ENCODE measurements at regions not wholly inside any gene's neighbourhood (a gene's known extent, or its start where the extent isn't known, plus 50 kb on each side); places are given as distances from the start of the nearest gene placed in this dataset.

DNA sequence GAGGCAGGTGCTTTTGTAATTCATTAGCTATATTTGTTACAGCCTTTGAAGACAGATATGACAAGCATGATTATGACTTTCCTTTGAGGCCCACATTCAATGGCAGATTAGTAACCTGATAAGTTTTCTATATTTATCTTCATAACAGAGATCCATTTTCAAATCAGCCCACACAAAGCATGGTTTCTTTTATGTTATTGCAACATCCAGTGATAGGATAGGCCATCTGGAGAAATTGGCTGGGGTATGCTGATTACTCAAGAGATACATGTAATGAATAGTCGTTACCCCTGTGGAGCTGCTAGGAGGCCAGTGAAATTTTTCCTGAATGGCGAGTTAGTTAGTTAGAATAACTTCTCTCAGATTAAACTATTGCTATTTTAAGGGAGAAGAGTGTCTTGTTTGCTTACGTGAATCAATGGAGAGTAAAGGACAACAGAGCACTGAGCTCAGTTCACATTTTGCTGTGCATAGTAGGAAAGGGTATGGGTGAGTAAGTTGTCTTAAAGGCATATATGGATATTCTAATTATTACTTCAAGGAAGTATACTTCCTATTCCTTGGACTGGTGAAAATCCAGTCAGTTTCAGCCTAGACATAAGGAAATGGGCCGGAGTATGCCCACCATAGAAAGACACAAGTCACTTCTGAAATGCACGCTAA is 79.2 kb upstream of the DKK2 start:
- TF ChIP-seq POLR2AphosphoS5 (IDR thresholded peaks at IDR 0.05; ENCODE audit: insufficient read depth in 1 of 2, low read depth in 1 of 2) (no peak), POLR2A (IDR thresholded peaks at IDR 0.05) (no peak)
- TF ChIP-seq, protein P1, sequence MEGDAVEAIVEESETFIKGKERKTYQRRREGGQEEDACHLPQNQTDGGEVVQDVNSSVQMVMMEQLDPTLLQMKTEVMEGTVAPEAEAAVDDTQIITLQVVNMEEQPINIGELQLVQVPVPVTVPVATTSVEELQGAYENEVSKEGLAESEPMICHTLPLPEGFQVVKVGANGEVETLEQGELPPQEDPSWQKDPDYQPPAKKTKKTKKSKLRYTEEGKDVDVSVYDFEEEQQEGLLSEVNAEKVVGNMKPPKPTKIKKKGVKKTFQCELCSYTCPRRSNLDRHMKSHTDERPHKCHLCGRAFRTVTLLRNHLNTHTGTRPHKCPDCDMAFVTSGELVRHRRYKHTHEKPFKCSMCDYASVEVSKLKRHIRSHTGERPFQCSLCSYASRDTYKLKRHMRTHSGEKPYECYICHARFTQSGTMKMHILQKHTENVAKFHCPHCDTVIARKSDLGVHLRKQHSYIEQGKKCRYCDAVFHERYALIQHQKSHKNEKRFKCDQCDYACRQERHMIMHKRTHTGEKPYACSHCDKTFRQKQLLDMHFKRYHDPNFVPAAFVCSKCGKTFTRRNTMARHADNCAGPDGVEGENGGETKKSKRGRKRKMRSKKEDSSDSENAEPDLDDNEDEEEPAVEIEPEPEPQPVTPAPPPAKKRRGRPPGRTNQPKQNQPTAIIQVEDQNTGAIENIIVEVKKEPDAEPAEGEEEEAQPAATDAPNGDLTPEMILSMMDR (IDR thresholded peaks at IDR 0.05) = no peak
- Histone ChIP-seq H3K4me3 (no peak overlapping the region), H3K27me3 (no peaks in the 10 kb centered on the region), H3K4me1 (no peaks in the 10 kb centered on the region), H3K9me3 (no peaks in the 10 kb centered on the region), H3K27ac (no peak overlapping the region), H3K36me3 (no peaks in the 10 kb centered on the region)
- intact Hi-C loops (cut with DNase I) = no loop called here
- no peak for DNase-seq (ENCODE audit: extremely low spot score in 2 of 2)

DNA sequence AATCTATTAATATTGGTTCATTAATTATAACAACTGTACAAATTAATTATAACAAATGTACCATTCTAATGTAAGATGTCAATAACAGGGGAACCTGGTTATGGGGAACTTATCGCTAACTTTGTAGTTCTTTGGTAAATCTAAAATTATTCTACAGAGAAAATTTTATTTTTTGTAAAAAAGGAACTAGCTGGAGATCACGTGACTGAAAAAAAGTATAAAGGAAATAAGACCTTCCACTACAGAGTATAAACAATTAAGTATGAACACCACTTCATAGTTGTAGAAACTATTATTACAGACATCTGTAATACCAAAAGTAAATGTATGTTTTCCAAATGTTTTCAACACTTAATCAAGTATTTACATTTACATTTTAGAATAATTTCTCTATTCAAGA is 77.9 kb upstream of the DKK2 start:
- H3K27me3 ChIP-seq = no peaks in the 10 kb centered on the region
- no peak overlapping the region for H3K4me3 ChIP-seq
- TF ChIP-seq, protein P1 (IDR thresholded peaks at IDR 0.05) = no peak
- TF ChIP-seq POLR2A (IDR thresholded peaks at IDR 0.05) (no peak), POLR2AphosphoS5 (IDR thresholded peaks at IDR 0.05; ENCODE audit: insufficient read depth in 1 of 2, low read depth in 1 of 2) (no peak)
- no peak overlapping the region for H3K27ac ChIP-seq
- no peaks in the 10 kb centered on the region for H3K9me3 ChIP-seq
- no peak for DNase-seq (ENCODE audit: extremely low spot score in 2 of 2)
- H3K4me1 ChIP-seq = no peaks in the 10 kb centered on the region
- H3K36me3 ChIP-seq = no peaks in the 10 kb centered on the region
- intact Hi-C loops (cut with DNase I) = no loop called here

DNA sequence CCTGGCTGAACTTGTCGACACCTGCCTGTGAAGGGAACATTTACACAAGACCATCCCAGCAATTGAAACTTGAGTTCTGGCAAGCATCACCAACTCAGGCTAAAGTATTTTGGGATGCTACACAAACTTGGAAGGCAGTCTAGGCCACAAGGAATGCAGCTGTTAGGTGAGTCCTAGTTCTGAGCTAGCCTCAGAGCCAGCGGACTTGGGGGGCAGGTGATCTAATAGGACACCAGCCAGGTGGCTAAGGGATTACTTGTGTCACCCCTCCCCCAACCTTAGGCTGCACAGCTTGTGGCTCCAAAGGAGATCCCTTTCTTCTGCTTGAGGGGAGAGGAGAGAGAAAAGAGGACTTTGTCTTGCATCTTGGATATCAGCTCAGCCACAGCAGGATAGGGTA is 62.3 kb upstream of the DKK2 start:
- intact Hi-C loops (cut with DNase I) = no loop called here
- no peak for TF ChIP-seq POLR2A (IDR thresholded peaks at IDR 0.05)
- TF ChIP-seq, protein P1 (IDR thresholded peaks at IDR 0.05) = no peak
- TF ChIP-seq POLR2AphosphoS5 (IDR thresholded peaks at IDR 0.05; ENCODE audit: insufficient read depth in 1 of 2, low read depth in 1 of 2) = no peak

DNA sequence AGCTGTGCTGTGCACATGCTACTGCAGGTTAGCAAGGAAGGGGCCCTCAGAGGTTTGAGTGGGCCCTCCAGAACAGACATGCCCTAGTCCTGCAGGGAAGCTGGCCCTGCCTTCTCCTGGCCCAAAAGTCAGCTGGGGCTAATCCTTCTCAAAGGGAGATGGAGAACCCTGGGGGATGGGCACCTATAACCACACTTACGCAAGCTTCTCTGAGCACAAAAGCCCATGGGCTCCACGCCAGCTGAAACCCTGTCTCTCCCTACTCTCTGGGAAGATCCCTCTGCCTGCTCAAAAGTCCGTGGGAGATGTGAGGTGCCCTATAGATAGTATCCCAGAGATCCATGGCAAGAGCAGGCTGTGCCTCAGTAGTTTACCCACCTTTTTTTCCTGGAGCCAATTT is 58.9 kb upstream of the DKK2 start:
- no peaks in the 10 kb centered on the region for H3K4me1 ChIP-seq
- H3K27ac ChIP-seq = no peak overlapping the region
- H3K27me3 ChIP-seq = no peaks in the 10 kb centered on the region
- intact Hi-C loops (cut with DNase I) = no loop called here
- H3K36me3 ChIP-seq = no peaks in the 10 kb centered on the region
- H3K9me3 ChIP-seq = no peaks in the 10 kb centered on the region
- H3K4me3 ChIP-seq = no peak overlapping the region
- no peak for DNase-seq (ENCODE audit: extremely low spot score in 2 of 2)
- no peak for TF ChIP-seq POLR2A (IDR thresholded peaks at IDR 0.05)
- no peak for TF ChIP-seq POLR2AphosphoS5 (IDR thresholded peaks at IDR 0.05; ENCODE audit: insufficient read depth in 1 of 2, low read depth in 1 of 2)
- TF ChIP-seq, protein P1 (IDR thresholded peaks at IDR 0.05) = no peak

More for the DNA sequence above, 62.3 kb upstream of the DKK2 start:
- Histone ChIP-seq H3K27me3 (no peaks in the 10 kb centered on the region), H3K9me3 (no peaks in the 10 kb centered on the region), H3K4me3 (no peak overlapping the region), H3K36me3 (no peaks in the 10 kb centered on the region), H3K27ac (no peak overlapping the region), H3K4me1 (no peaks in the 10 kb centered on the region)
- no peak for DNase-seq (ENCODE audit: extremely low spot score in 2 of 2)

DNA sequence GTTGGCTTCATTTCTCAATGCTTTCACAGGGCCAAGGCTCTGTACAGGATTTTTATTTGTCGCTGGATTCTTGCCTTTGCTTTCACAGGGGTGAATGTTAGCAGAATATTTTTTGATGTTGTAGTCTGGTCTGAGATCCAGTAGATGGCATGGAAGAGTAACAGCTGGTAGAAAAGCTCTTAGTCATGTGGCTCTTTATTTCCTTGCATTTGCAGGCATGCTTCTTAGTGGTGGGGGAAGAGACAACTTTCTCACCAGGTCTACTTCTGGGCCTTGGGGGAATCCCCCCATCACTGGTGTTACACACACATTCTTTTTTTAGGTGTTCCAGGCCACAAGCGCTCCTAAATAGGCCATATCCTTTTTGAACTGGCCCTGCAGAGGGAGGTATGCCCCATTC is 58.2 kb upstream of the DKK2 start:
- intact Hi-C loops (cut with DNase I) = no loop called here
- Histone ChIP-seq H3K27ac (no peak overlapping the region), H3K4me1 (no peaks in the 10 kb centered on the region), H3K9me3 (no peaks in the 10 kb centered on the region), H3K36me3 (no peaks in the 10 kb centered on the region), H3K4me3 (no peak overlapping the region), H3K27me3 (no peaks in the 10 kb centered on the region)
- DNase-seq (ENCODE audit: extremely low spot score in 2 of 2) = no peak
- no peak for TF ChIP-seq POLR2AphosphoS5 (IDR thresholded peaks at IDR 0.05; ENCODE audit: insufficient read depth in 1 of 2, low read depth in 1 of 2)
- TF ChIP-seq, protein P1 (IDR thresholded peaks at IDR 0.05) = no peak
- no peak for TF ChIP-seq POLR2A (IDR thresholded peaks at IDR 0.05)
